ENCODE measurements at regions not wholly inside any gene's neighbourhood (a gene's known extent, or its start where the extent isn't known, plus 50 kb on each side); places are given as distances from the start of the nearest gene placed in this dataset.

DNA sequence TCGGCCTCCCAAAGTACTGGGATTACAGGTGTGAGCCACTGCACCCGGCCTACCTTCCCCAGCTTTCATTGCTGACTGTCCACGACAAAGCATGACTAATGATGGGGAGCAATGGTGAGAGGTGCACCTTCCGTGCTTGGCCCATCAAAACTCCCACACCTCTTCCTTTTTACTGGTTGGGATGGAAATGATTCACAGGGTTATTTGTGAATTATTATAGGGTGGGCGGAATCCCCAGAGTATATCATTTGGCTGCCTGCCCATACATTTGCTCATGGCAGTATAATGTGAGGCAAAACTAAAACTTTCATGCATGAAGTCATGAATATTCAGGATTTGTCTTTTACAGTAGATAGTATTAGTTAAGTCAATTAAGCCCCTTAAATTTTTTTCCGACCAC is 334.2 kb upstream of the NETO1 start:
- TF ChIP-seq POLR2AphosphoS5 (IDR thresholded peaks at IDR 0.05) = no peak
- TF ChIP-seq, protein P1, sequence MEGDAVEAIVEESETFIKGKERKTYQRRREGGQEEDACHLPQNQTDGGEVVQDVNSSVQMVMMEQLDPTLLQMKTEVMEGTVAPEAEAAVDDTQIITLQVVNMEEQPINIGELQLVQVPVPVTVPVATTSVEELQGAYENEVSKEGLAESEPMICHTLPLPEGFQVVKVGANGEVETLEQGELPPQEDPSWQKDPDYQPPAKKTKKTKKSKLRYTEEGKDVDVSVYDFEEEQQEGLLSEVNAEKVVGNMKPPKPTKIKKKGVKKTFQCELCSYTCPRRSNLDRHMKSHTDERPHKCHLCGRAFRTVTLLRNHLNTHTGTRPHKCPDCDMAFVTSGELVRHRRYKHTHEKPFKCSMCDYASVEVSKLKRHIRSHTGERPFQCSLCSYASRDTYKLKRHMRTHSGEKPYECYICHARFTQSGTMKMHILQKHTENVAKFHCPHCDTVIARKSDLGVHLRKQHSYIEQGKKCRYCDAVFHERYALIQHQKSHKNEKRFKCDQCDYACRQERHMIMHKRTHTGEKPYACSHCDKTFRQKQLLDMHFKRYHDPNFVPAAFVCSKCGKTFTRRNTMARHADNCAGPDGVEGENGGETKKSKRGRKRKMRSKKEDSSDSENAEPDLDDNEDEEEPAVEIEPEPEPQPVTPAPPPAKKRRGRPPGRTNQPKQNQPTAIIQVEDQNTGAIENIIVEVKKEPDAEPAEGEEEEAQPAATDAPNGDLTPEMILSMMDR (IDR thresholded peaks at IDR 0.05) = no peak

Data from transverse colon (tissue), 4 donors.